ENCODE measurements at regions not wholly inside any gene's neighbourhood (a gene's known extent, or its start where the extent isn't known, plus 50 kb on each side); places are given as distances from the start of the nearest gene placed in this dataset.

- TF ChIP-seq CREB5 (CRISPR knock-in tag; IDR thresholded peaks at IDR 0.05; ENCODE audit: low read depth): no peak
- no peak for TF ChIP-seq CSRNP3 (CRISPR knock-in tag; IDR thresholded peaks at IDR 0.05)
- ATAC-seq: no peak
These were observed 140.6 kb downstream of the TMEM168 start for GRCh38 chr7:112649560-112649959.

GRCh38 chr7:112654322-112655216 lies 135.6 kb downstream of the TMEM168 start:
- peak; percentile 82 for ATAC-seq
- no peak for TF ChIP-seq ARNTL (CRISPR knock-in tag; IDR thresholded peaks at IDR 0.05; ENCODE audit: borderline replicate concordance, low read depth)
- TF ChIP-seq CREB5 (CRISPR knock-in tag; IDR thresholded peaks at IDR 0.05; ENCODE audit: low read depth): no peak
- TF ChIP-seq CSDC2 (CRISPR knock-in tag; IDR thresholded peaks at IDR 0.05): no peak
- TF ChIP-seq ZNF70 (CRISPR knock-in tag; IDR thresholded peaks at IDR 0.05): no peak

- TF ChIP-seq GLIS3 (CRISPR knock-in tag; IDR thresholded peaks at IDR 0.05): no peak
- no peak for TF ChIP-seq ZNF70 (CRISPR knock-in tag; IDR thresholded peaks at IDR 0.05)
- no peak for TF ChIP-seq TOX (CRISPR knock-in tag; IDR thresholded peaks at IDR 0.05; ENCODE audit: borderline replicate concordance)
- TF ChIP-seq OSR1 (CRISPR knock-in tag; IDR thresholded peaks at IDR 0.05): no peak
- TF ChIP-seq RARB (CRISPR knock-in tag; IDR thresholded peaks at IDR 0.05): no peak
- no peak for TF ChIP-seq POU6F1 (CRISPR knock-in tag; IDR thresholded peaks at IDR 0.05; ENCODE audit: borderline replicate concordance, low read depth)
- TF ChIP-seq BACH2 (CRISPR knock-in tag; IDR thresholded peaks at IDR 0.05; ENCODE audit: borderline replicate concordance): no peak
- no peak for TF ChIP-seq PATZ1 (CRISPR knock-in tag; IDR thresholded peaks at IDR 0.05; ENCODE audit: borderline replicate concordance)
- TF ChIP-seq ISL1 (CRISPR knock-in tag; IDR thresholded peaks at IDR 0.05): no peak
- TF ChIP-seq PPARA (CRISPR knock-in tag; IDR thresholded peaks at IDR 0.05; ENCODE audit: borderline replicate concordance): no peak
- no peak for TF ChIP-seq ZNF8 (CRISPR knock-in tag; IDR thresholded peaks at IDR 0.05)
- peak; percentile 94 for ATAC-seq
These were observed 124.5 kb downstream of the TMEM168 start for GRCh38 chr7:112665709-112666108.

- ATAC-seq: no peak
- no peak for TF ChIP-seq RARB (CRISPR knock-in tag; IDR thresholded peaks at IDR 0.05)
- no peak for TF ChIP-seq ARNTL (CRISPR knock-in tag; IDR thresholded peaks at IDR 0.05; ENCODE audit: borderline replicate concordance, low read depth)
- TF ChIP-seq SNAI2 (CRISPR knock-in tag; IDR thresholded peaks at IDR 0.05): no peak
- TF ChIP-seq ISL1 (CRISPR knock-in tag; IDR thresholded peaks at IDR 0.05): no peak
These were observed 121.6 kb downstream of the TMEM168 start for GRCh38 chr7:112668561-112668960.

GRCh38 chr7:112669306-112669705 lies 120.9 kb downstream of the TMEM168 start:
- ATAC-seq: no peak
- TF ChIP-seq GLIS3 (CRISPR knock-in tag; IDR thresholded peaks at IDR 0.05) (no peak), CSDC2 (CRISPR knock-in tag; IDR thresholded peaks at IDR 0.05) (no peak), OSR1 (CRISPR knock-in tag; IDR thresholded peaks at IDR 0.05) (no peak), TOX (CRISPR knock-in tag; IDR thresholded peaks at IDR 0.05; ENCODE audit: borderline replicate concordance) (no peak), ZNF565 (CRISPR knock-in tag; conservative IDR thresholded peaks at IDR 0.05; ENCODE audit: low read depth) (no peak), ARNTL (CRISPR knock-in tag; IDR thresholded peaks at IDR 0.05; ENCODE audit: borderline replicate concordance, low read depth) (no peak), PPARA (CRISPR knock-in tag; IDR thresholded peaks at IDR 0.05; ENCODE audit: borderline replicate concordance) (no peak), TSHZ2 (CRISPR knock-in tag; IDR thresholded peaks at IDR 0.05) (no peak), CREB5 (CRISPR knock-in tag; IDR thresholded peaks at IDR 0.05; ENCODE audit: low read depth) (no peak)

Measured in SK-N-SH treated with all-trans-retinoic acid at 6 μM for 48 hours (cell line).